ENCODE measurements at regions not wholly inside any gene's neighbourhood (a gene's known extent, or its start where the extent isn't known, plus 50 kb on each side); places are given as distances from the start of the nearest gene placed in this dataset.

DNA sequence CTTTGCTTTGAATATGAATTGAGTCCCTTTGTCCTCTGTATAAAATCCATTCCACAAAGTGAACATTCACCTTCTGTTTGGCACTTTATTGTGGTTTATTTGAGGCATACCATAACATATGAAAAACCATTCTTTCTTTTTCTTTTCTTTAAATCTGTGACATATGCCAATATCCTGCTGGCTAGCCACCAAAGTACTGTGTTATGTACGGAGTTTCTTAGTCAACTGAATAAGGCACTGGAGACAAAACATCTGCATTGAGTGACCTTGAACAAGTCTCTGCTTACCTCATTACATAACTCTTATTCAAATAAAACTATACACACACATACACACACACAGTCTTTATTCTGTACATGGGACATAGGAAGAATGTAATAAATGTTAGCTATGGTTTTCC lies 872.8 kb downstream of the C4orf33 start:
- TF ChIP-seq FOXP1 (CRISPR knock-in tag; IDR thresholded peaks at IDR 0.05) (no peak), ZFPM2 (CRISPR knock-in tag; IDR thresholded peaks at IDR 0.05) (no peak), POLR2A (conservative IDR thresholded peaks at IDR 0.05) (no peak), THRAP3 (IDR thresholded peaks at IDR 0.05; ENCODE audit: borderline replicate concordance) (no peak)
- TF ChIP-seq, protein P1, sequence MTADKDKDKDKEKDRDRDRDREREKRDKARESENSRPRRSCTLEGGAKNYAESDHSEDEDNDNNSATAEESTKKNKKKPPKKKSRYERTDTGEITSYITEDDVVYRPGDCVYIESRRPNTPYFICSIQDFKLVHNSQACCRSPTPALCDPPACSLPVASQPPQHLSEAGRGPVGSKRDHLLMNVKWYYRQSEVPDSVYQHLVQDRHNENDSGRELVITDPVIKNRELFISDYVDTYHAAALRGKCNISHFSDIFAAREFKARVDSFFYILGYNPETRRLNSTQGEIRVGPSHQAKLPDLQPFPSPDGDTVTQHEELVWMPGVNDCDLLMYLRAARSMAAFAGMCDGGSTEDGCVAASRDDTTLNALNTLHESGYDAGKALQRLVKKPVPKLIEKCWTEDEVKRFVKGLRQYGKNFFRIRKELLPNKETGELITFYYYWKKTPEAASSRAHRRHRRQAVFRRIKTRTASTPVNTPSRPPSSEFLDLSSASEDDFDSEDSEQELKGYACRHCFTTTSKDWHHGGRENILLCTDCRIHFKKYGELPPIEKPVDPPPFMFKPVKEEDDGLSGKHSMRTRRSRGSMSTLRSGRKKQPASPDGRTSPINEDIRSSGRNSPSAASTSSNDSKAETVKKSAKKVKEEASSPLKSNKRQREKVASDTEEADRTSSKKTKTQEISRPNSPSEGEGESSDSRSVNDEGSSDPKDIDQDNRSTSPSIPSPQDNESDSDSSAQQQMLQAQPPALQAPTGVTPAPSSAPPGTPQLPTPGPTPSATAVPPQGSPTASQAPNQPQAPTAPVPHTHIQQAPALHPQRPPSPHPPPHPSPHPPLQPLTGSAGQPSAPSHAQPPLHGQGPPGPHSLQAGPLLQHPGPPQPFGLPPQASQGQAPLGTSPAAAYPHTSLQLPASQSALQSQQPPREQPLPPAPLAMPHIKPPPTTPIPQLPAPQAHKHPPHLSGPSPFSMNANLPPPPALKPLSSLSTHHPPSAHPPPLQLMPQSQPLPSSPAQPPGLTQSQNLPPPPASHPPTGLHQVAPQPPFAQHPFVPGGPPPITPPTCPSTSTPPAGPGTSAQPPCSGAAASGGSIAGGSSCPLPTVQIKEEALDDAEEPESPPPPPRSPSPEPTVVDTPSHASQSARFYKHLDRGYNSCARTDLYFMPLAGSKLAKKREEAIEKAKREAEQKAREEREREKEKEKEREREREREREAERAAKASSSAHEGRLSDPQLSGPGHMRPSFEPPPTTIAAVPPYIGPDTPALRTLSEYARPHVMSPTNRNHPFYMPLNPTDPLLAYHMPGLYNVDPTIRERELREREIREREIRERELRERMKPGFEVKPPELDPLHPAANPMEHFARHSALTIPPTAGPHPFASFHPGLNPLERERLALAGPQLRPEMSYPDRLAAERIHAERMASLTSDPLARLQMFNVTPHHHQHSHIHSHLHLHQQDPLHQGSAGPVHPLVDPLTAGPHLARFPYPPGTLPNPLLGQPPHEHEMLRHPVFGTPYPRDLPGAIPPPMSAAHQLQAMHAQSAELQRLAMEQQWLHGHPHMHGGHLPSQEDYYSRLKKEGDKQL (CRISPR knock-in tag; IDR thresholded peaks at IDR 0.05; ENCODE audit: borderline replicate concordance) = no peak
